CD4-positive, CD25-positive, alpha-beta regulatory T cell (primary cell): ENCODE measurements at regions not wholly inside any gene's neighbourhood (a gene's known extent, or its start where the extent isn't known, plus 50 kb on each side); places are given as distances from the start of the nearest gene placed in this dataset.

Experiments
- ATAC-seq, 2 donors: fragments of 150-1000 bp; cut with Tn5 transposase; one replicate each; pipeline ENCODE4 v1.10.0; 2021; ENCODE audit warnings: low read depth in 2 of 2, moderate number of reproducible peaks in 2 of 2, moderate library complexity in 1 of 2
- DNase-seq, 3 donors: peaks; one replicate each; pipeline versions ENCODE4 v3.0.0 to v3.0.0-alpha.2; 2012 to 2022; ENCODE audit warnings: mixed read lengths in 1 of 3
- H3K27ac ChIP-seq: one replicate; pipeline ENCODE4 v1.7.0; 2013; ENCODE audit warnings: mild to moderate bottlenecking, low read length; ENCODE audit not compliant: insufficient read depth, poor library complexity, severe bottlenecking
- H3K27me3 ChIP-seq: one replicate; pipeline ENCODE4 v1.7.0; 2013; ENCODE audit warnings: low read length; ENCODE audit not compliant: control insufficient read depth, insufficient read depth
- H3K36me3 ChIP-seq: one replicate; pipeline ENCODE4 v1.7.0; 2013; ENCODE audit warnings: mild to moderate bottlenecking, low read length, moderate library complexity; ENCODE audit not compliant: control insufficient read depth, insufficient read depth
- H3K4me1 ChIP-seq: 2 replicates; pipeline ENCODE4 v1.7.0; 2013; ENCODE audit warnings: mild to moderate bottlenecking, low read length; ENCODE audit not compliant: insufficient read depth, control insufficient read depth, poor library complexity, severe bottlenecking
- H3K4me3 ChIP-seq: one replicate; pipeline ENCODE4 v1.7.0; 2013; ENCODE audit warnings: low read depth, mild to moderate bottlenecking, low read length, moderate library complexity
- H3K9me3 ChIP-seq, 2 experiments: 1 replicate in 1 of 2; 2 replicates in 1 of 2; pipeline ENCODE4 v1.7.0; 2013; ENCODE audit warnings: low read length in 2 of 2, mild to moderate bottlenecking in 1 of 2, moderate library complexity in 1 of 2; ENCODE audit not compliant: control insufficient read depth in 2 of 2
- H3K27ac Mint-ChIP-seq, 3 donors: one replicate each; pipeline ENCODE4 v1.8.0; 2020 to 2022; ENCODE audit warnings: mild to moderate bottlenecking in 3 of 3, mixed read lengths in 3 of 3, moderate library complexity in 2 of 3
- H3K27me3 Mint-ChIP-seq: one replicate; pipeline ENCODE4 v1.8.0; 2022; ENCODE audit warnings: mild to moderate bottlenecking, mixed read lengths
- H3K36me3 Mint-ChIP-seq: one replicate; pipeline ENCODE4 v1.8.0; 2020; ENCODE audit warnings: mixed read lengths
- H3K4me1 Mint-ChIP-seq, 4 donors: one replicate each; pipeline ENCODE4 v1.8.0; 2020 to 2022; ENCODE audit warnings: mixed read lengths in 4 of 4, mild to moderate bottlenecking in 1 of 4
- H3K4me3 Mint-ChIP-seq, 4 donors: one replicate each; pipeline ENCODE4 v1.8.0; 2020 to 2022; ENCODE audit warnings: mild to moderate bottlenecking in 4 of 4, mixed read lengths in 4 of 4, moderate library complexity in 3 of 4
- H3K9me3 Mint-ChIP-seq, 7 donors: one replicate each; pipeline ENCODE4 v1.8.0; 2020 to 2022; ENCODE audit warnings: mixed read lengths in 7 of 7, mild to moderate bottlenecking in 3 of 7, moderate library complexity in 2 of 7

DNA sequence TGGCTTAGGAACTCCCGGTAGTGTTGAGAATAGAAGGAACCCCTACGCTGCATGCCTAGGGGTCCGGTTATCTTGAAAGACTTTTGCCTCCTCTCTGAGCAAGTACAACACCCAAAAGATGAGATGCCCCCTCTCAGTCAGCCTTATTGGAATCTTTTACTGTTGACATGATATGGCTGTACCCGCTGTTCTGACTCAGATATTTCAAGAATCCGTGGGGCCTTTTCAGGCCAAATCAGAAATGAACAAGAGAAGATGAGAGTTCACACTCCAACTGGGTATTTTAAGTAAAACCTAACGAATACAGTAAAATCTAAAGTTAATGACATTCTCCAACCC lies 164.2 kb downstream of the PPIAL4G start:
- no peak for ATAC-seq
- Histone ChIP-seq H3K9me3 (no peaks in the 10 kb centered on the region), H3K27me3 (peaks cover 36% of the 10 kb centered on the region), H3K36me3 (no peaks in the 10 kb centered on the region), H3K27ac (no peak overlapping the region), H3K4me1 (peaks cover 12% of the 10 kb centered on the region), H3K4me3 (peak overlapping the region; percentile 37)
- H3K9me3 Mint-ChIP-seq = peaks cover 0 to 4% (median 0%) of the 10 kb centered on the region in 7 donors
- H3K4me3 Mint-ChIP-seq = peak overlapping the region in 3 of 4 donors; percentile 23 to 93 (median 89)
- peaks cover 77% of the 10 kb centered on the region for H3K27me3 Mint-ChIP-seq
- peaks cover 4 to 24% (median 14%) of the 10 kb centered on the region in 4 donors for H3K4me1 Mint-ChIP-seq
- DNase-seq = no peak
- H3K27ac Mint-ChIP-seq = peak overlapping the region in 1 of 3 donors; percentile 50
- no peaks in the 10 kb centered on the region for H3K36me3 Mint-ChIP-seq

- Mint-ChIP-seq H3K36me3 (no peaks in the 10 kb centered on the region), H3K4me1 (peaks cover 4 to 24% (median 14%) of the 10 kb centered on the region in 4 donors), H3K27me3 (peaks cover 79% of the 10 kb centered on the region), H3K4me3 (peak overlapping the region; percentile 23 to 95 (median 91)), H3K9me3 (peaks cover 0 to 6% (median 0%) of the 10 kb centered on the region in 7 donors), H3K27ac (peak overlapping the region; percentile 50 to 90 (median 75))
- Histone ChIP-seq H3K27ac (no peak overlapping the region), H3K36me3 (no peaks in the 10 kb centered on the region), H3K4me3 (peak overlapping the region; percentile 37), H3K4me1 (peaks cover 12% of the 10 kb centered on the region), H3K9me3 (no peaks in the 10 kb centered on the region), H3K27me3 (peaks cover 36% of the 10 kb centered on the region)
- ATAC-seq (peak; percentile 75 to 83), DNase-seq (peak in 2 of 3 donors; percentile 46 to 79)
These were observed 164.8 kb downstream of the PPIAL4G start for GRCh38 chr1:148318123-148318903.

- no peaks in the 10 kb centered on the region for H3K36me3 Mint-ChIP-seq
- peaks cover 80% of the 10 kb centered on the region for H3K27me3 Mint-ChIP-seq
- no peak overlapping the region for H3K4me3 ChIP-seq
- peak overlapping the region in 1 of 3 donors; percentile 16 for H3K27ac Mint-ChIP-seq
- H3K9me3 Mint-ChIP-seq = peaks cover 0 to 8% (median 0%) of the 10 kb centered on the region in 7 donors
- no peaks in the 10 kb centered on the region for H3K36me3 ChIP-seq
- H3K4me1 Mint-ChIP-seq = peaks cover 4 to 24% (median 14%) of the 10 kb centered on the region in 4 donors
- ATAC-seq = no peak
- H3K27me3 ChIP-seq = peaks cover 38% of the 10 kb centered on the region
- H3K27ac ChIP-seq = no peak overlapping the region
- DNase-seq = no peak
- H3K4me3 Mint-ChIP-seq = peak overlapping the region in 3 of 4 donors; percentile 23 to 93 (median 89)
- peaks cover 12% of the 10 kb centered on the region for H3K4me1 ChIP-seq
- H3K9me3 ChIP-seq = no peaks in the 10 kb centered on the region
These were observed 165.4 kb upstream of the NBPF11 start for GRCh38 chr1:148317288-148317985.

DNA sequence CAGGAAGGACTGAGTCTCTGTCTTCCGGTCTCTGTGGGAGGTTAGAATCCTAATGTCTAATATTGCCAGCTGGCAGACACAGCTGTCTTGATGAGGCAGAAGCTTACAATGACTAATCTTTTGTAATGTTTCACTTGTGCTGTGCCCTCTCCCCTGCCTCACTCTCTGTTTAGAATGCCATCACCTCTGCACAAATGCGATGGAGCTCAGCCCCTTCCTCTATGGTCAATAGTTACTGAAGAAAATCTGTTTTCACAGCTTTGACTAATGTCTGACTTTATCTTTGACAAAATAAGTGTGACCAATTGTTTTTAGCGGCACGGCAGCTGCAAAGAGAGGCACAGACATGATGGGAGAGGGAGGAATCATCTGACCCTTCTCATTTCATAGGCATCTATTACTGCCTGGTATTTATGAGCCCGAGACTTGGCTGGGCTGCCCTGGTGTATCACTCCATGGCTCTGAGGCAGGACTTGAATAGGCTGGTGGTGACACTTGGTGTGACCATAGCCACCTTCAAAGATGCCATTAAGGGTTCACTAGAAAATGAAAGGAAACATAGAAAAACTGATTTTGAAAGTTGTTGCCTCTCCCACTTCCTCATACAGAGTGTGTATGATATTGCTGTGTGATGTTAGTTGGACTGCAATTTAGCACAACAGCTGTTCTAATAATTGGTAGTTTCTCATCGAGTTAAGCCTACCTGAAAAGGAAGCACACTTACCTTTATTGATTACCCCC lies 163.2 kb upstream of the NBPF11 start:
- no peak overlapping the region for H3K4me3 Mint-ChIP-seq

DNA sequence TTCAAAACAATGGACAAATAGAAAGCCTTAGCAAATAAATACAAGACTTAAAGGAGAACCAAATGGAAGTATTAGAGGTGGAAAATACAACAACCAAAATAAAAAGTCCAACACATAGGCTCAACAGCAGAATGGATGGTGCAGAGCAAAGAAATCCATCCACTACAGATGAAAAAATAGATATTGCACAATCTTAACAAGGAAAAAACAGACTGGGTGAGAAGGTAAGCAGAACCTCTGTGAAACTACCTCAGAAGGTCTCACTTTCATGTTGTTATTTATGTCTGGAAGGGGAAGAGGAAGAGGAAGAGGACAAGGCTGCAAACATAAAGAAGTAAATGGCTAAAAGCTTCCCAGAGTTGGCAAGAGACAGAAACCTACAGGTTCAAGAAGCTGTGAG lies 158.7 kb upstream of the NBPF11 start:
- no peak overlapping the region for H3K27ac ChIP-seq
- Mint-ChIP-seq H3K36me3 (no peaks in the 10 kb centered on the region), H3K9me3 (peaks cover 0 to 21% (median 2%) of the 10 kb centered on the region in 7 donors), H3K4me3 (no peak overlapping the region), H3K27ac (no peak overlapping the region), H3K4me1 (peaks cover 0 to 7% (median 2%) of the 10 kb centered on the region in 4 donors), H3K27me3 (peaks cover 78% of the 10 kb centered on the region)
- no peak for DNase-seq
- H3K4me1 ChIP-seq = no peaks in the 10 kb centered on the region
- H3K27me3 ChIP-seq = peaks cover 50% of the 10 kb centered on the region
- no peaks in the 10 kb centered on the region for H3K36me3 ChIP-seq
- no peak overlapping the region for H3K4me3 ChIP-seq
- peaks cover 8 to 9% of the 10 kb centered on the region in 2 experiments for H3K9me3 ChIP-seq
- ATAC-seq = no peak

More for the DNA sequence above, 163.2 kb upstream of the NBPF11 start:
- Histone ChIP-seq H3K9me3 (peaks cover 8 to 9% of the 10 kb centered on the region in 2 experiments), H3K4me3 (no peak overlapping the region), H3K36me3 (no peaks in the 10 kb centered on the region), H3K4me1 (peaks cover 12% of the 10 kb centered on the region), H3K27ac (no peak overlapping the region), H3K27me3 (peaks cover 43% of the 10 kb centered on the region)
- Mint-ChIP-seq H3K27me3 (peaks cover 89% of the 10 kb centered on the region), H3K4me1 (peaks cover 4 to 24% (median 14%) of the 10 kb centered on the region in 4 donors), H3K9me3 (peaks cover 0 to 21% (median 3%) of the 10 kb centered on the region in 7 donors), H3K27ac (no peak overlapping the region), H3K36me3 (no peaks in the 10 kb centered on the region)
- DNase-seq (no peak), ATAC-seq (no peak)

DNA sequence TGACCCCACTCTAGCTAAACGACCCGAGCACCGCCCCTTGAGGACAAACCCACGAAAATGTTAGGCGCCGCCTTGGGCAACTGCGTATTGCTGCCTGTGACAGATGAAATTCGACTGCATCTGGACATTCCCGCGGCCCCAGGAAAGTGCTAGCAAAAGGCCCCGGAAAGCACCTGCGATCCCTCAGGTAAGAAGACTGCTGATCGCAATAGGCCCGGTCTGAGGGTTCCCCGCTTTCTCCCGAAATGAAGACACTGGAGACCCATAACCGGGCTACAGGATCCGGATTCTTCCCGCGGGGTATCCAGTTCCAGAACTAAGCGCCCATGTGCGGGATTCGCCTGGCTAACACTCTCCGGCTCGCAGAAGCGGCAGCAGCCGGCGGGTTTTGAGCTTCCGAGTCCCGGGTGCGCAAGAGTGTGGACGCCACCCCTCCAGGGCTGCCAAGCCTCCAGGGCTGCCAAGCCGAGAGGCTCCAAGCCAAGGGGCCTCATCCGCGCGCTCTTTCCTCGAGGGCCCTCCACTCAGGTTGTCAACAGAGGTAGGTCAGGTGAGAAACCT lies 157.9 kb upstream of the NBPF11 start:
- H3K9me3 ChIP-seq = peaks cover 8 to 9% of the 10 kb centered on the region in 2 experiments
- no peak overlapping the region for H3K27ac ChIP-seq
- Mint-ChIP-seq H3K27me3 (peaks cover 82% of the 10 kb centered on the region), H3K36me3 (no peaks in the 10 kb centered on the region), H3K27ac (no peak overlapping the region), H3K9me3 (peaks cover 0 to 21% (median 2%) of the 10 kb centered on the region in 7 donors), H3K4me1 (peaks cover 0 to 5% (median 2%) of the 10 kb centered on the region in 4 donors), H3K4me3 (no peak overlapping the region)
- no peak for DNase-seq
- no peak for ATAC-seq
- H3K4me3 ChIP-seq = no peak overlapping the region
- H3K27me3 ChIP-seq = peaks cover 50% of the 10 kb centered on the region
- H3K36me3 ChIP-seq = no peaks in the 10 kb centered on the region
- H3K4me1 ChIP-seq = no peaks in the 10 kb centered on the region

- Histone ChIP-seq H3K27ac (no peak overlapping the region), H3K4me3 (no peak overlapping the region), H3K36me3 (no peaks in the 10 kb centered on the region), H3K9me3 (peaks cover 8 to 9% of the 10 kb centered on the region in 2 experiments), H3K27me3 (peaks cover 47% of the 10 kb centered on the region), H3K4me1 (peaks cover under 1% of the 10 kb centered on the region)
- H3K9me3 Mint-ChIP-seq = peaks cover 0 to 18% (median 2%) of the 10 kb centered on the region in 7 donors
- no peak for DNase-seq
- H3K36me3 Mint-ChIP-seq = no peaks in the 10 kb centered on the region
- no peak for ATAC-seq
- H3K4me3 Mint-ChIP-seq = no peak overlapping the region
- H3K4me1 Mint-ChIP-seq = peaks cover 3 to 8% (median 4%) of the 10 kb centered on the region in 4 donors
- no peak overlapping the region for H3K27ac Mint-ChIP-seq
- peaks cover 82% of the 10 kb centered on the region for H3K27me3 Mint-ChIP-seq
These were observed 156.9 kb upstream of the NBPF11 start for GRCh38 chr1:148308832-148309458.
